Fibroblast of villous mesenchyme (primary cell): ENCODE measurements at regions not wholly inside any gene's neighbourhood (a gene's known extent, or its start where the extent isn't known, plus 50 kb on each side); places are given as distances from the start of the nearest gene placed in this dataset.
A peak's percentile ranks its signal among the peaks of the same experiment; 100 is the strongest.

Source experiments
- DNase-seq: peaks from one replicate; pipeline ENCODE4 v3.0.0-alpha.2; 2010; ENCODE audit warnings: low read depth
- H3K4me3 ChIP-seq: 2 replicates; pipeline ENCODE4 v1.5.1; 2011; ENCODE audit warnings: low read depth, mild to moderate bottlenecking, low read length
- TF ChIP-seq, protein P1 (sequence below): IDR thresholded peaks from 2 replicates; pipeline ENCODE4 v1.5.1; 2012; ENCODE audit warnings: low read depth, mild to moderate bottlenecking, low read length; ENCODE audit not compliant: insufficient read depth

DNA sequence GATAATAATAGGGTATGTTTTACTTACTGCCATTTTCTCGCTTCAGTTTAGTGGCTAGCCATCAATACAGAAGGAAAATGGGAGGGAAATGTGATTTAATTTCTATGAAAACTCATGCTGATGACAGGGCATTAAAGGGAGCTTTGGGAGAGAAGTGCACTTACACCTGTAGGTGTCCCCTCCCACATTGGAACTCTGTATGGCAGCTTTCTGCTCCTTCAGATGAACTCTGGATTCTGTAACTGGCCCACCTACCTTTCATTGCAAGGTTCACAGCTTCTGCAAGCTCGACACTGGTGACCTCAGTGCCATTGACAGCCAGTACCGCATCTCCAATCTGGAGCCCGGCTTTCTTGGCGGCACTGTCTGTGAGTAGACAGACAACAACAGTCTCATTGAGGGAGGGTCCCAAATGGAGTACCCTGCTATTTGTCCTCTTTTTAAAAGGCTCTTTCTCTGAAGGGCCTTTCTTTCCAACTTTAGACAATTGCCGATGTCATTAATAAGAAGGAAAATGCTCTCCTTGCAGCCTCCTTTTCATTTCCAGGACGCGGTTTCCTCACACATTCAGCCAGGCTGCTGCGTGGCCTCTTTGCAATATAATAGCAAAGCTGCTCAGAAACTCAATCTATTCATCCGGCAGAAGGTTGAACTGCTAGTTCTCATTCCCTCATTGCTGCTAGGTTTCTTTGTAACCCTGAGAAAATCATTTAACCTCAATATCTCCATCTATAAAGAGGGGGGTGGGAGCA lies 63.6 kb downstream of the NUDT12 start:
- H3K4me3 ChIP-seq: no peak overlapping the region
- TF ChIP-seq, protein P1, sequence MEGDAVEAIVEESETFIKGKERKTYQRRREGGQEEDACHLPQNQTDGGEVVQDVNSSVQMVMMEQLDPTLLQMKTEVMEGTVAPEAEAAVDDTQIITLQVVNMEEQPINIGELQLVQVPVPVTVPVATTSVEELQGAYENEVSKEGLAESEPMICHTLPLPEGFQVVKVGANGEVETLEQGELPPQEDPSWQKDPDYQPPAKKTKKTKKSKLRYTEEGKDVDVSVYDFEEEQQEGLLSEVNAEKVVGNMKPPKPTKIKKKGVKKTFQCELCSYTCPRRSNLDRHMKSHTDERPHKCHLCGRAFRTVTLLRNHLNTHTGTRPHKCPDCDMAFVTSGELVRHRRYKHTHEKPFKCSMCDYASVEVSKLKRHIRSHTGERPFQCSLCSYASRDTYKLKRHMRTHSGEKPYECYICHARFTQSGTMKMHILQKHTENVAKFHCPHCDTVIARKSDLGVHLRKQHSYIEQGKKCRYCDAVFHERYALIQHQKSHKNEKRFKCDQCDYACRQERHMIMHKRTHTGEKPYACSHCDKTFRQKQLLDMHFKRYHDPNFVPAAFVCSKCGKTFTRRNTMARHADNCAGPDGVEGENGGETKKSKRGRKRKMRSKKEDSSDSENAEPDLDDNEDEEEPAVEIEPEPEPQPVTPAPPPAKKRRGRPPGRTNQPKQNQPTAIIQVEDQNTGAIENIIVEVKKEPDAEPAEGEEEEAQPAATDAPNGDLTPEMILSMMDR: no peak
- no peak for DNase-seq

DNA sequence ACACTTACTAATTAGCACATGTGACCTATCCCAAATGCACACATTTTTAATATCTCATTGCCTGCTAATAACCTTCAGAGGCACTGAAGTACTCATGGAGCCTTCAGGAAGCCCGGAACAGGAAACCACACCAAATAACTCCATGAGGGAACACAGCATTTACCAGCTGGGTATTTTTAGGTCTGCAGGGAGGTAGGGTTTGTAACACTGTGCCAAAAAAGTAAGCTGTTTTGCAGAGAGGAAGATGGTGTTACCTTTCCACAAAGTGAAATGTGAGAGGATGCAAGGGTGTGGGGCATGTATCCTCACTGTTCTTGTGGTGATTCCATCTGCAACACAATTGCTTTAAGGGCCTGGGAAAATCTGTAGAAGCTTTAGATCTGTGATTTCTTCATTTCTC lies 64.4 kb downstream of the NUDT12 start:
- DNase-seq: no peak
- no peak overlapping the region for H3K4me3 ChIP-seq
- TF ChIP-seq, protein P1: no peak

DNA sequence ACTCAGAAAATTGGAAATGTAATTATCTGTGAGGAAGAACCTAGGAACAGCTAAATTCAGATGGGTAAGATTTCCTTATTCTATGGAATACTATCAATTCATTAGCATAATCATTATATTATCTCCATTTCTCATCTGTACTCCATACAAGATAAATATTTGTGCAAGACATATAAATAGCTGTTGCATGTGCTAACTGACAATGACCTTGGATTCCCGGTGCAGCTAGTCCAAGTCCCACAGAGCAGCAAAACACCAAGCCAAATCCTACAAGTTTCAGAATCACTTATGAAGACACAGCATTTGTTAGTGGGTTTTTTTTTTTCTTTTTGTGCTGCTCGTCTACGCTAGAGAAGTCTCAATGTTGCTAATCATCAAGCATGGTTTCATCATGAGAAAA lies 64.8 kb downstream of the NUDT12 start:
- TF ChIP-seq, protein P1: no peak
- no peak for DNase-seq
- H3K4me3 ChIP-seq: no peak overlapping the region

DNA sequence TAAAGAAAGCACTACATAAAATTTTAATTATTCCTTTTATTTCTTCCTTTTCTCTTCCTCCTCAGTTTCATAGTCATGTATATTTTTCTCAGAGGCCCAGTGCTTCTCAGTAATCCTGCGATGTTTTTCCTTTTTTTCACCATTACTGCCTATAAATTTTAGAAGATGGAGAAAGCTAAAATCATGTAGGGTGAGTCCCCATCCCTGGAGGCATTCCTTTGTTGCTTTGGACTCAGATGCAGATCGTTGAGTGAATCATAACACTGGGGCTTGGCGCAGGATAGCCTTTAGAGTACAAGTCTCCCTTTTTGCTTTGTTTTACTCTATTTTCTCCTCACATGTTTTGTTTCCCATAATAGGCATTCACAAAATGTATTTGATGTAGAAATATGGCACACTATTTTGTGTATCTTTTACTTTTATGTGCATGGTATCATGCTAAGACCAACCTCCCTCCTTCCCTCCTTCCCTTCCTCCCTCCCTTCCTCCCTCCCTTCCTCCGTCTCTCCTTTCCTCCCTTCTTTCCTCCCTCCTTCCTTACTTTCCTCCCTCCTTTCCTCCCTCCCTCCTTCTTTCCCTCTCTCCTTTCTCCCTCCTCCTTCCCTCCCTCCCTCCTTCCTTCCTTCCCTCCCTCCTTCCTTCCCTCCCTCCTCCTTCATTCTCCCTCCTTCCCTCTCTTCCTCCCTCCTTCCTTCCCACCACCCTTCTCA lies 72.4 kb downstream of the NUDT12 start:
- DNase-seq: no peak
- TF ChIP-seq, protein P1: no peak
- H3K4me3 ChIP-seq: no peak overlapping the region

DNA sequence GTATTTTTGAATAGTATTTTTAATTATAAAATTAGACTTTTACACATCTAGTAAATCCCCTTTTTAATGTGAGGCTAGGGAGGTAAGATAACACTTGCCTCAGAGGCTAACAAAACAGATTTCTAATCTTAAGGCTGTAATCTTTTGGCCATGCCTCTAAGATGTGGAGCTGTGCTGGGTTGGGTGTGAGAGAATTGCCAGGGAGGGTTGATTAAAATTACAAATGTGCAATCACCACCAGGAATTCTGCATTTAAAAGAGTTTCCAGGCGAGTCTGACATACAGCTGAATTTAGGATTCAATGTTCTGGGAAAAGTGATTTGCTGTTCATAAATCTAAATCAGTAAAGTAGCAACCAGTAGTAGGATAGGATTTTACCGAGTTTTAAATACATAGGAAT lies 73.3 kb downstream of the NUDT12 start:
- no peak overlapping the region for H3K4me3 ChIP-seq
- DNase-seq: no peak
- TF ChIP-seq, protein P1: no peak

DNA sequence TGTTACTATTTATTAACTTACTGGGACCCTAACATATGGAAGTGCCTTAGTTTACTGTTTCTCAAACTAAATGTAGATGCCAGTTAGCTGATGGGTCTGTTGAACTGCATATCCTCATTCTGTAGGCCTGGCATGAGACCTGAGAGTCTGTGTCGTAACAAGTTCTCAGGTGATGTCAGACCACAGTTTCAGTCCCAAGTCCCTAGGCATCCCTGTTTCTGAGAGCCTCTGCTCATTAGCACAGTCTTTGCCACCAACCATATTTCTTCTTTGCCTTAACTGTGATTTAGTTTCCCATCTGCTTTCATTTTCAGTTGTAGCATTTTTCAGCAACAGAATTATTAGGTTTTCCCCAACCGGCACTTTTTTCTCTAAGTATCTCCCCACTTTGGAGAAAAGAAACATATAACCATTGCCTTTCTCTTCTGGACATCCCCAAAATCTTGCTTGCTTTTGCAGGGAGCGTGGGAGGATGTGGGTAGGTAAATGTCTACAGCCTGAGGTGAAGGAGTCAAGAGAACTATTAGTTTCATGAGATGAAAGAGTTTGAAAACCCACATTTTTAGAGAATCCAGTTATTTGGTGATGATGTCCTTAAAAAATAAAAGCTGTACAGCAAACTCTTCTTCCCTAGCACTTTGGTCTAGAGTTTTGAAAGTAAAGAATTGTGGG lies 74.6 kb downstream of the NUDT12 start:
- TF ChIP-seq, protein P1: no peak
- no peak overlapping the region for H3K4me3 ChIP-seq
- peak; percentile 20 for DNase-seq
